ENCODE measurements at regions not wholly inside any gene's neighbourhood (a gene's known extent, or its start where the extent isn't known, plus 50 kb on each side); places are given as distances from the start of the nearest gene placed in this dataset.

DNA sequence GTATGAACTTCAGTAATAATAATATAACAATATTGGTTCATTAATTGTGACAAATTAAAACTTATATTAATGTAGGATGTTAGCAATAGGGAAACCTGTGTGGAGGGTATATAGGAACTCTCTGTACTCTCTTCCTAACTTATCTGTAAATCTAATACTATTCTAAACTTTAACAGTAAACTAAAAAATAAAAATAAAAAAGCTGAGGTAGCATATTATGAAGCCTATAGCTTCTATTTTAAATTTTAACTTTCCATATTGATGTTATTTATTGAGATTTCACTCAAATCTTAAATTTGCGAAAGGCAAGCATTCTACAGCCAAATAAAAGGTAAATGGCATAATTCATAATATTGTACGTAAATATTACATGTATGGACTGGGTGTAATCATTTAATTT, 326.4 kb downstream of the MEI4 start:
- ChIA-PET POLR2A (no interaction called here), CTCF (no interaction called here)
- H3K4me3 Mint-ChIP-seq: no peak overlapping the region
- H3K27ac Mint-ChIP-seq: no peak overlapping the region
- H3K27me3 ChIP-seq (replicated peaks in 1 of 2; ENCODE audit: control insufficient read depth in 2 of 2, extremely low read depth in 1 of 2, insufficient read depth in 2 of 2, low read length in 1 of 2): no peaks in the 10 kb centered on the region
- peaks cover 8 to 19% (median 13%) of the 10 kb centered on the region in 3 donors for H3K9me3 Mint-ChIP-seq
- ATAC-seq (replicated peaks in 1 of 4) (no peak), DNase-seq (no peak)
- no peaks in the 10 kb centered on the region for H3K4me1 Mint-ChIP-seq
- no peaks in the 10 kb centered on the region for H3K27me3 Mint-ChIP-seq
- no peak overlapping the region for H3K4me3 ChIP-seq (ENCODE audit: control insufficient read depth in 1 of 2, extremely low read depth in 1 of 2, low read length in 1 of 2)
- H3K4me1 ChIP-seq (ENCODE audit: control insufficient read depth in 1 of 2, extremely low read depth in 1 of 2, insufficient read depth in 2 of 2, low read length in 2 of 2): no peaks in the 10 kb centered on the region
- H3K9me3 ChIP-seq: no peaks in the 10 kb centered on the region
- H3K36me3 ChIP-seq (ENCODE audit: control insufficient read depth in 2 of 2, extremely low read depth in 1 of 2, insufficient read depth in 1 of 2, low read length in 1 of 2): no peaks in the 10 kb centered on the region
- H3K36me3 Mint-ChIP-seq: no peaks in the 10 kb centered on the region
- H3K27ac ChIP-seq (ENCODE audit: low read length): no peak overlapping the region
- WGBS (ENCODE audit: insufficient coverage): no CpG with 5 or more reads among the region's 2 CpGs

DNA sequence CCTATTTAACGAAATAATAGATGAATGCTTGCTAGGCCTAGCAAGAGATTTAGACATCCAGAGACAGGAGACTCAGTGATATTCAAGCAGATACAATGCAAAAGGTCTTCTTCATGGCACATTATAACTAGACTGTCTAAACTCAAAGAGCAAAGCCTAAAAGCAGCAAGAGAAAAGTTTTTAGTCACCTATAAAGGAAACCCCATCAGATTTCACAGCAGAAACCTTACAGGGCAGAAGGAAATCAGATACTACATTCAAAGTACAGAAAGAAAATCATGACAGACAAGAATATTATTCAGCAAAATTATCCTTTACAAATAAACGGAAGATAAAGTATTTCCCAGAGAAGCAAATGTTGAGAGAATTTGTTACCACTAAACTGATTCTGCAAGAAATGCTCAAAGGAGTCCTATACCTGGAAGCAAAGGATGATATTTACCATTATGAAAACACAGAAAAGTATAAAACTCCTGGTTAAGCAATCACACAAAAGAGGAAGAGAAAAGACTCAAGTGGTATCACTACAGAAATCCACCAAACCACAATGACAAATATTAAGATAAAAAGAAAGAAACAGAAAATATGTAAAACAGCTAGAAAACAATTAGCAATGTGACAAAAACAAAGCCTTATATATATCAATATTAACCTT, 333.7 kb downstream of the MEI4 start:
- Mint-ChIP-seq H3K36me3 (no peaks in the 10 kb centered on the region), H3K27ac (no peak overlapping the region), H3K4me1 (no peaks in the 10 kb centered on the region), H3K9me3 (peaks cover 15 to 32% (median 19%) of the 10 kb centered on the region in 3 donors), H3K27me3 (no peaks in the 10 kb centered on the region), H3K4me3 (no peak overlapping the region)
- DNase-seq (no peak), ATAC-seq (replicated peaks in 1 of 4) (no peak)
- Histone ChIP-seq H3K27me3 (replicated peaks in 1 of 2; ENCODE audit: control insufficient read depth in 2 of 2, extremely low read depth in 1 of 2, insufficient read depth in 2 of 2, low read length in 1 of 2) (no peaks in the 10 kb centered on the region), H3K4me1 (ENCODE audit: control insufficient read depth in 1 of 2, extremely low read depth in 1 of 2, insufficient read depth in 2 of 2, low read length in 2 of 2) (no peaks in the 10 kb centered on the region), H3K9me3 (no peaks in the 10 kb centered on the region), H3K36me3 (ENCODE audit: control insufficient read depth in 2 of 2, extremely low read depth in 1 of 2, insufficient read depth in 1 of 2, low read length in 1 of 2) (no peaks in the 10 kb centered on the region), H3K4me3 (ENCODE audit: control insufficient read depth in 1 of 2, extremely low read depth in 1 of 2, low read length in 1 of 2) (no peak overlapping the region), H3K27ac (ENCODE audit: low read length) (no peak overlapping the region)
- ChIA-PET POLR2A (no interaction called here), CTCF (no interaction called here)
- WGBS (ENCODE audit: insufficient coverage): 60% methylated on average over 1 of the region's 2 CpGs

DNA sequence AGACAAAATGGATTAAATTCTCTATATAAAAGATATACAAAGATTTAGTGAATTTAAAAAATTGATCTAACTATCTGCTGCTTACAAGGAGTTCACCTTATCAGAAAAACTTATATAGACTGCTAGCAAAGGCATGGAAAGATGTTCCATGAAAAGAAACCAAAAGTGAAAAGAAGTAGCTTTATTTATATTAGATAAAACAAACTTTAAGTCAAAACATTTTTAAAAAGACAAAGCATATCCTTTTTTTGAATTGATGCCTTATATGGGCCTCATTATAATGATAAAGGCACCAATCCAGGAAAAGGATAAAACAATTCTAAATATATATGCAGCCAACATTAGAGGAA, 334.2 kb downstream of the MEI4 start:
- CTCF ChIA-PET: no interaction called here
- no peaks in the 10 kb centered on the region for H3K27me3 Mint-ChIP-seq
- Histone ChIP-seq H3K4me3 (ENCODE audit: control insufficient read depth in 1 of 2, extremely low read depth in 1 of 2, low read length in 1 of 2) (no peak overlapping the region), H3K36me3 (ENCODE audit: control insufficient read depth in 2 of 2, extremely low read depth in 1 of 2, insufficient read depth in 1 of 2, low read length in 1 of 2) (no peaks in the 10 kb centered on the region), H3K4me1 (ENCODE audit: control insufficient read depth in 1 of 2, extremely low read depth in 1 of 2, insufficient read depth in 2 of 2, low read length in 2 of 2) (no peaks in the 10 kb centered on the region), H3K27ac (ENCODE audit: low read length) (no peak overlapping the region), H3K27me3 (replicated peaks in 1 of 2; ENCODE audit: control insufficient read depth in 2 of 2, extremely low read depth in 1 of 2, insufficient read depth in 2 of 2, low read length in 1 of 2) (no peaks in the 10 kb centered on the region), H3K9me3 (no peaks in the 10 kb centered on the region)
- POLR2A ChIA-PET: no interaction called here
- peaks cover 18 to 31% (median 19%) of the 10 kb centered on the region in 3 donors for H3K9me3 Mint-ChIP-seq
- no peak overlapping the region for H3K4me3 Mint-ChIP-seq
- no peak overlapping the region for H3K27ac Mint-ChIP-seq
- no peaks in the 10 kb centered on the region for H3K4me1 Mint-ChIP-seq
- DNase-seq (no peak), ATAC-seq (replicated peaks in 1 of 4) (no peak)
- H3K36me3 Mint-ChIP-seq: no peaks in the 10 kb centered on the region

DNA sequence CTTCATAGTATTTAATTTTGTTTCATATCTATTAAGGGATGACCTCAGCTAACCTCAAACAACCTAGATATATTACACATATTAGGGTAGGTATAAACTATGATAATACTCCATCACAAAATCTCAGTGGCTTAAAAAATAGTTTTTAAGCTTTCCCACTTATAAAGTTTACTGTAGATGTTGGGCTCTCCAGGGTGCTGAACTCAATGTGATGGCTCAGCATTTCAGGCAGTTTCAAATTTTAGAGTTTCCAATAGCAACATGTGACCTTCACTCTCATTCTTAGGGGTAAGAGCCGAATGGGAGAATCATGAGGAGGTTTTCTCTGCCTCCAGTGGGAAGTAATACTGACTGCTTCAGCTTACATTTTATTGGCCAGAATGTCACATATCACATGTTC, 357.3 kb downstream of the MEI4 start:
- Mint-ChIP-seq H3K4me1 (no peaks in the 10 kb centered on the region), H3K27me3 (no peaks in the 10 kb centered on the region), H3K36me3 (no peaks in the 10 kb centered on the region), H3K27ac (no peak overlapping the region), H3K4me3 (no peak overlapping the region), H3K9me3 (peaks cover 4 to 10% (median 8%) of the 10 kb centered on the region in 3 donors)
- ATAC-seq (replicated peaks in 1 of 4) (no peak), DNase-seq (no peak)
- Histone ChIP-seq H3K9me3 (no peaks in the 10 kb centered on the region), H3K4me3 (ENCODE audit: control insufficient read depth in 1 of 2, extremely low read depth in 1 of 2, low read length in 1 of 2) (no peak overlapping the region), H3K27ac (ENCODE audit: low read length) (no peak overlapping the region), H3K27me3 (replicated peaks in 1 of 2; ENCODE audit: control insufficient read depth in 2 of 2, extremely low read depth in 1 of 2, insufficient read depth in 2 of 2, low read length in 1 of 2) (no peaks in the 10 kb centered on the region), H3K36me3 (ENCODE audit: control insufficient read depth in 2 of 2, extremely low read depth in 1 of 2, insufficient read depth in 1 of 2, low read length in 1 of 2) (no peaks in the 10 kb centered on the region), H3K4me1 (ENCODE audit: control insufficient read depth in 1 of 2, extremely low read depth in 1 of 2, insufficient read depth in 2 of 2, low read length in 2 of 2) (no peaks in the 10 kb centered on the region)
- ChIA-PET CTCF (interaction anchor here in 1 of 2 donors (0.6 kb wide), 1 partner anchor 9 kb away, joined by 3 read pairs; no protein-coding TSS in a partner anchor), POLR2A (no interaction called here)
- WGBS (ENCODE audit: insufficient coverage): no CpG with 5 or more reads among the region's 1 CpG

DNA sequence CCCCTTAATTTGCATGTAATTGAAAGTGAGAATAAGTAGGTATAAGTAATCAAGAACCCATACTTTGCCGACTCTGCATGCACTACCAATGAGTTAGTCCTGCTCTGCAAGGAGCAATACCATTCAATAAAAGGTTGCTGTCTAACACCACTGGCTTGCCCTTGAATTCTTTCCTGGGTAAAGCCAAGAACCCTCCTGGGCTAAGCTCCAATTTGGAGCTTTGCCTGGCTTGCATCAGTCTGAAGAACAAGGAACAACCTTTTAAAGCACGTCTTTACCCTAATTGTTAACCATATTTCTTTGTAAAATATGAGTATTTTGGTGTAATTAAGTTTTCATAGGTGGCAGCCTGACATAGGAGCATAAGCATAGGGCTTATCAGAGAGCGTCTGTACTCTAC, 367.7 kb downstream of the MEI4 start:
- Histone ChIP-seq H3K36me3 (ENCODE audit: control insufficient read depth in 2 of 2, extremely low read depth in 1 of 2, insufficient read depth in 1 of 2, low read length in 1 of 2) (no peaks in the 10 kb centered on the region), H3K27ac (ENCODE audit: low read length) (no peak overlapping the region), H3K9me3 (no peaks in the 10 kb centered on the region), H3K27me3 (replicated peaks in 1 of 2; ENCODE audit: control insufficient read depth in 2 of 2, extremely low read depth in 1 of 2, insufficient read depth in 2 of 2, low read length in 1 of 2) (no peaks in the 10 kb centered on the region), H3K4me1 (ENCODE audit: control insufficient read depth in 1 of 2, extremely low read depth in 1 of 2, insufficient read depth in 2 of 2, low read length in 2 of 2) (no peaks in the 10 kb centered on the region), H3K4me3 (ENCODE audit: control insufficient read depth in 1 of 2, extremely low read depth in 1 of 2, low read length in 1 of 2) (no peak overlapping the region)
- Mint-ChIP-seq H3K4me3 (no peak overlapping the region), H3K27me3 (no peaks in the 10 kb centered on the region), H3K4me1 (no peaks in the 10 kb centered on the region), H3K27ac (no peak overlapping the region), H3K9me3 (peaks cover 0 to 15% (median 1%) of the 10 kb centered on the region in 3 donors), H3K36me3 (no peaks in the 10 kb centered on the region)
- POLR2A ChIA-PET: interaction anchor here in 1 of 2 donors (0.9 kb wide), 1 partner anchor 37 kb away, joined by 4 read pairs; no protein-coding TSS in a partner anchor
- DNase-seq (no peak), ATAC-seq (replicated peaks in 1 of 4) (no peak)
- WGBS (ENCODE audit: insufficient coverage): no CpG with 5 or more reads among the region's 3 CpGs
- CTCF ChIA-PET: no interaction called here

DNA sequence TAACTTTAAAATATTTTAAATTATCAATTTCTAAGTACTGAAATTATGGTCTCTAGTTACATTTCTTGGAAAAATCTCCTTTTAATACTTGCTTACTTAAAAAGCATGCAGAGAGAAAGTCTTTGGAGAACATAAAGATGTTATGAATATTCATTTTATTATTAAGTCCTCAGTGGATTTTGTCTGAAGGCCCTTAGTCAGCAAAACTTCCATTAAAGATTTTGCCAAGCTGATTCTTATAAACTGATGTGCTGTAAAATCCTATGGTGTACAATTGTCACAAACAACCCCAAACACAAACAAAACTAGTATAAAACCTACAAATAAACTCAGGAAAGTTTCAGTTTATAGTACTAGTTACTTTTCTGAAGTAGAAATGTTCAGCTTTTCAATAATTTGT, 372.7 kb downstream of the MEI4 start:
- ChIA-PET POLR2A (no interaction called here), CTCF (no interaction called here)
- H3K9me3 Mint-ChIP-seq: peaks cover under 1 to 7% (median 1%) of the 10 kb centered on the region in 3 donors
- Histone ChIP-seq H3K27ac (ENCODE audit: low read length) (no peak overlapping the region), H3K4me1 (ENCODE audit: control insufficient read depth in 1 of 2, extremely low read depth in 1 of 2, insufficient read depth in 2 of 2, low read length in 2 of 2) (no peaks in the 10 kb centered on the region), H3K4me3 (ENCODE audit: control insufficient read depth in 1 of 2, extremely low read depth in 1 of 2, low read length in 1 of 2) (no peak overlapping the region), H3K36me3 (ENCODE audit: control insufficient read depth in 2 of 2, extremely low read depth in 1 of 2, insufficient read depth in 1 of 2, low read length in 1 of 2) (no peaks in the 10 kb centered on the region), H3K9me3 (no peaks in the 10 kb centered on the region), H3K27me3 (replicated peaks in 1 of 2; ENCODE audit: control insufficient read depth in 2 of 2, extremely low read depth in 1 of 2, insufficient read depth in 2 of 2, low read length in 1 of 2) (no peaks in the 10 kb centered on the region)
- DNase-seq: no peak
- H3K36me3 Mint-ChIP-seq: no peaks in the 10 kb centered on the region
- no peaks in the 10 kb centered on the region for H3K4me1 Mint-ChIP-seq
- H3K4me3 Mint-ChIP-seq: no peak overlapping the region
- no peak overlapping the region for H3K27ac Mint-ChIP-seq
- H3K27me3 Mint-ChIP-seq: no peaks in the 10 kb centered on the region
- ATAC-seq (replicated peaks in 1 of 4): no peak

GRCh38 chr6:78031228-78031627, 378.4 kb downstream of the MEI4 start:
- ATAC-seq (replicated peaks in 1 of 4): no peak
- Mint-ChIP-seq H3K36me3 (no peaks in the 10 kb centered on the region), H3K9me3 (peaks cover 0 to 5% (median 2%) of the 10 kb centered on the region in 3 donors), H3K4me1 (no peaks in the 10 kb centered on the region), H3K27me3 (no peaks in the 10 kb centered on the region), H3K27ac (no peak overlapping the region), H3K4me3 (no peak overlapping the region)
- POLR2A ChIA-PET: no interaction called here
- H3K4me3 ChIP-seq (ENCODE audit: control insufficient read depth in 1 of 2, extremely low read depth in 1 of 2, low read length in 1 of 2): no peak overlapping the region
- no peaks in the 10 kb centered on the region for H3K36me3 ChIP-seq (ENCODE audit: control insufficient read depth in 2 of 2, extremely low read depth in 1 of 2, insufficient read depth in 1 of 2, low read length in 1 of 2)
- H3K4me1 ChIP-seq (ENCODE audit: control insufficient read depth in 1 of 2, extremely low read depth in 1 of 2, insufficient read depth in 2 of 2, low read length in 2 of 2): no peaks in the 10 kb centered on the region
- no peaks in the 10 kb centered on the region for H3K9me3 ChIP-seq
- CTCF ChIA-PET: no interaction called here
- no peak overlapping the region for H3K27ac ChIP-seq (ENCODE audit: low read length)
- DNase-seq: no peak
- no peaks in the 10 kb centered on the region for H3K27me3 ChIP-seq (replicated peaks in 1 of 2; ENCODE audit: control insufficient read depth in 2 of 2, extremely low read depth in 1 of 2, insufficient read depth in 2 of 2, low read length in 1 of 2)
